Mammary epithelial cell (primary cell): ENCODE measurements at regions not wholly inside any gene's neighbourhood (a gene's known extent, or its start where the extent isn't known, plus 50 kb on each side); places are given as distances from the start of the nearest gene placed in this dataset.

ENCODE experiments used
- CTCF ChIP-seq, 2 donors: IDR thresholded peaks in 1 of 2; conservative IDR thresholded peaks in 1 of 2; 2 replicates each; pipeline ENCODE4 v1.5.1; 2011 to 2012; ENCODE audit warnings: inconsistent platforms in 2 of 2, low read length in 2 of 2, mild to moderate bottlenecking in 2 of 2, control low read depth in 1 of 2, low read depth in 1 of 2; ENCODE audit not compliant: insufficient read depth in 1 of 2; ENCODE audit errors: extremely low read depth in 1 of 2
- EZH2 ChIP-seq: IDR thresholded peaks from 2 replicates; pipeline ENCODE4 v1.6.1; 2012; ENCODE audit warnings: low read length, inconsistent platforms, borderline replicate concordance

DNA sequence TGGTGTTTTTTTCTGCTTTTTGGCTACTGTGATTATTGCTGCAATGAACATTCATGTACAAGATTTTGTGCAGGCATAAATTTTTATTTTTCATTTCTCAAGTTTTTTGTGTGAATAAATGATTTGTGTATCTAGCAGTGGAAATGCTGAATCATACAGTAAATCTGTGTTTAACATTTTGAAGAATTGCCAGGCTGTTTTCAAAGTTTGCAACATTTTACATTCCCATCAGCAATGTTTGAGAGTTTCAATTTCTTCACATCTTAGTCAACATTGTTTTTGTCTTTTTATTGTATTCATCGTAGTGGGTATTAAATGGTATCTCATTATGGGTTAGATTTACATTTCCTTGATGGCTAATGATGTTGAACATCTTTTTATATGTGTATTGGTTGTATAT, 98.8 kb upstream of the RBMS1 start:
- no peak for TF ChIP-seq EZH2
- TF ChIP-seq CTCF (conservative IDR thresholded peaks at IDR 0.05 in 1 of 2, IDR thresholded peaks at IDR 0.05 in 1 of 2; ENCODE audit: extremely low read depth in 1 of 2, insufficient read depth in 1 of 2, low read depth in 1 of 2, low read length in 2 of 2), result no peak
